GM08714 (cell line): ENCODE measurements at regions not wholly inside any gene's neighbourhood (a gene's known extent, or its start where the extent isn't known, plus 50 kb on each side); places are given as distances from the start of the nearest gene placed in this dataset.

Experiments used
- H3K4me3 ChIP-seq: fragments of 200-500 bp; sonication (Bioruptor generic); 2 replicates; pipeline ENCODE4 v1.5.1; 2014; ENCODE audit warnings: mild to moderate bottlenecking, low read length, inconsistent platforms
- ZNF274 ChIP-seq: IDR thresholded peaks from 2 replicates; pipeline ENCODE4 v1.6.1; 2012; ENCODE audit warnings: mild to moderate bottlenecking, low read depth, low read length

DNA sequence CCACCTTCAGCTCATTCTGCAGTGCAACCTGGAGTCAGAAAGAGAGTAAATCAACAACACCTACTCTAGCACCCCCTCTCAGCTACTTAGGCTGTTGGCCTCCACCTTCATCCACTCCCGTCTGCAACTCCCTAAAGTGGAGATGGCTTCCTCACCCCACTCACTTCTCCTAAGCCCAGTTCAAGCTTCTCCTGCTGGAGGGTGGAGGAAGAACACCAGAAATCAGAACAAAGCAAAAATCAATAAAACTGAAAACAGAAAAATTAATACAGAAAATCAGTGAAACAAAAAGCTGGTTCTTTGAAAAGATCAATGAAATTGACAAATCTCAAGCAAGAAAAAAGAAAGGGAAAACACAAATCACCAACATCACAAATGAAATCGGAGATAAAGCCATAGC lies 191.7 kb downstream of the ANAPC1 start:
- TF ChIP-seq ZNF274 = no peak
- H3K4me3 ChIP-seq = no peak overlapping the region

DNA sequence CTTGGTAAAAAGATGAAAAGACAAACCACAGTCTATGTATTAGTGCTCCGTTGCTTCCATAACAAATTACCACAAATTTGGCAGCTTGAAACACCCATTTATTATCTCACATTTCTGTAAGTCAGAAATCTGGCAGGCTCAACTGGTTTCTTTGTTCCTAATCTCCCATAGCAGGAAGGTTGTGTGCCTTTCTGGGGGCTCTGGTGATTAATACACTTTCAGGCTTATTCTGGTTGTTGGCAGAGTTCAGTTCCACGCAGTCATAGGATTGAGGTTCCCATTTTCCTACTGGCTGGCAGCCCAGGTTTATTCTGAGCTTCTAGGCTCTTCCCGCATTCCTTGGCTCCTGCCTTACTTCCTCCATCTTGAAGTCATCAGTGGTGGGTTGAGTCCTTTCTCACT lies 189.3 kb downstream of the ANAPC1 start:
- no peak for TF ChIP-seq ZNF274
- H3K4me3 ChIP-seq = no peak overlapping the region

- no peak overlapping the region for H3K4me3 ChIP-seq
- TF ChIP-seq ZNF274 = no peak
Measured at GRCh38 chr2:111695441-111696007, 188.5 kb downstream of the ANAPC1 start.

DNA sequence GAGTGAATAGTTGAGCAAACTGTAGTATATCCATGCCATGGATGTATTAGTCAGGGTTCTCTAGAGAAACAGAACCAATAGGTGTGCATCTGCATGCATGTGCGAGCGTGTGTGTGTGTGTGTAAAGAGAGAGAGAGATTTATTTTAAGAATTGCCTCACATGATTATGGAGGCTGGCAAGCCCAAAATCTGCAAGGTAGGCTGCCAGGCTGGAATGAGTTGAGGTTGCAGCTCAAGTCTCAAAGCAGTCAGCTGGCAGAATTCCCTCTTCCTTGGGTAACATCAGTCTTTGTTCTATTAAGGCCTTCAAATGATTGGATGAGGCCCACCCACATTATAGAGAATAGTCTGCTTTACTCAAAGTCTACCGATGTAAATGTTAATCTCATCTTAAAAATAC lies 187.8 kb downstream of the ANAPC1 start:
- TF ChIP-seq ZNF274 = no peak
- no peak overlapping the region for H3K4me3 ChIP-seq

- TF ChIP-seq ZNF274 = no peak
- H3K4me3 ChIP-seq = no peak overlapping the region
Measured at GRCh38 chr2:111697560-111697959, 186.4 kb downstream of the ANAPC1 start.

- TF ChIP-seq ZNF274 = no peak
- no peak overlapping the region for H3K4me3 ChIP-seq
Measured at GRCh38 chr2:111698089-111698488, 185.9 kb downstream of the ANAPC1 start.

DNA sequence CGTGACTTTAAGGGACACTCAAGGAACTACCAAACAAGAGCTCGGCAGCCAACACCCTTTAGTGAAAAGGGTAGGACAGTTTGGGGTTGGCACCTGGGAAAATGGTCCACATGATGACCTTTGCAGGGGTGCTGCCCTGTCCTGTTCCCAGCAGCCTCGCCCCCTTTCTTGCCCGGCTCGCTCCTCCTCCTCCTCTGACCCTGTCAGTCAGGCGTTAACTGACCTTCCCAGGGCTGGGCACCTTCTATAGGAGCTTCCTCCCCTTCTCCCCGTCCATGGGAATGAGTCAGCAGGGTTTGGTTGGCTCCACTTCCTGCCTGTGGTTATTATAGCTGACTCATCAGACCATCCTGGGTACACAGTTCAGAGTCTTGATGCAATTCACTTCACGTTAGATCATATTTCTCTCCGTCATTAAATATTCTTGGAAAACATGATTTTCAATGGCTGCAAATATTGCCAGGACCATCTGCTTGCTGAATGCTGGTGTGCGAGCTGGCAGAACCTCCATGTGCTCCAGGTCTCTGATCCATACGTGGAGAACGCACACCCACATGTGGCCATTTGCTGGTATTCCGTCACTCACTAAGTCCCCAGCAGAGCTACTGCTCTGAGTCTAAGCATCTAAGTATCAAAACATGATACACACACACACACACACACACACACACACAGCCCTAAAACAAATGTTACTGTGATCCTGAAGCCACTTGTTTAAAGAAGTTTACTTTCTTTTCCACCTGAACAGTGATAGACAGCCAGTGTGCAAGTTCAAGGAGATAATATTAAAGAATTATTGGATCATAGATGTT lies 185.0 kb downstream of the ANAPC1 start:
- no peak overlapping the region for H3K4me3 ChIP-seq
- no peak for TF ChIP-seq ZNF274

DNA sequence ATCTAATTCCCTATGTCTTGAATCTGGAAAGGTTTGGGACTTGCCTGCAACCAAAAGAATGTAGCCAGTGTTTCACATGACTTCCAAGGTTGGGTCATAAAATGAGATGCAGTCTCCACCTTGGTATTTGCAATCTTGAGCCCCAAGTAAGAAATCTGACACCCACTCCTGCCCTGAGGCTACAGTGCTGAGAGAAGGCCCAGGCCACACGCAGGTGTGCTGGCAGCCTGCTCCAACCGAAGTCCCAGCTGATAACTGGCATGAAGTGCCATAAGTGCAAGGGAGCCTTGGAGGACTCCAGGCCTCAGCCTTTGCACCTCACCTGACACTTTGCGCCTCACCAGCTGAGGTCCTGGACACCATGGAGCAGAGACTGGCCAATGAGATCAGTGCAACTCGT lies 182.7 kb downstream of the ANAPC1 start:
- no peak overlapping the region for H3K4me3 ChIP-seq
- TF ChIP-seq ZNF274 = no peak

DNA sequence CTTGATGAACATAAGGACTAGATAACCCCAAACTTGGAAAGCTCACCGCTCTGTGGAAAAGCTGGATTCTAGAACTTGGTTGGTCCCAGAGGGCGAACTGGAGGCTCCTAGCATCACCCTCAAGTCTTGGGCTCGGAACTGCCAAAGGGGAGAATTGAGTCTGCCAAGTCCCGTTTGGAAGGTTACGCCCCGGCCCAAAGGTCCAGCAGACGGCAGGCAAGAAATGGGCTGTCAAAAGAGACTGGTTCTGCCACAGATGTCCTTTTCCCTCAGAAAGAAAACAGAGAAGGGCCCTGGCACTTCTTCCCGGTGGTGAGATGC lies 182.2 kb downstream of the ANAPC1 start:
- TF ChIP-seq ZNF274 = no peak
- H3K4me3 ChIP-seq = no peak overlapping the region

DNA sequence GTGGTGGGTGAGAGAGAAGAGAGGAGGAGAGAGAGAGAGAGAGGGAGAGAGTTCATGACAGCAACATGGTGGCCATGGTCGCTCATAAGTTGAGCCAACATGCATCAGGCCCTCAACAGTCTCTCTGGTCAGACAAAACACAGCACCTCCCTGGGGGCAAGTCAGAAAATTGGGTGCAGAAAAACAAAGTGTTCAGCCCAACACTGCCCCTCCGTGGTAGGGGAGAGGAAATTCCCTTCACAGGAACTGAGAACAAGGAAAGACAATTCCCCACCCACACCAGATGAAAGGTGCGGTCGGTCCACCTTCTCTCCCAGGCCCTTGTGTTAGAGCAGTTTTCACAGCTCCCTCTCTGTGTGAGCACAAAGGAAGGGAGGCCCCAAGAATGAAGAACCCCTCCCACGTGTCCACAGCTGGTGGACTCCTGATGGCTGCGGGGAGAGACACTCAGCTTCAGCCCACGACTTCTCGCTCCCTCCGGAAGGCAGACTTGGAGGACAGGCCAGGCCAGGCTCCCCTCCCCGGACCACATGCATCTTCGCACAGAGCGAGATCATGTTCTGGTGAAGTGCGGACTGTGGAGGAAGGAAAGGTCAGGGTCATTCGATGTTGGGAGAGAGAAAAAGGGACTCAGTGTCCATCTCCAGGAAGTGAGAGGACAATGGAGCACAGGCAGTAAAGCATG lies 181.7 kb downstream of the ANAPC1 start:
- no peak for TF ChIP-seq ZNF274
- no peak overlapping the region for H3K4me3 ChIP-seq

GRCh38 chr2:111702804-111703196 lies 181.2 kb downstream of the ANAPC1 start:
- no peak for TF ChIP-seq ZNF274
- H3K4me3 ChIP-seq = no peak overlapping the region

DNA sequence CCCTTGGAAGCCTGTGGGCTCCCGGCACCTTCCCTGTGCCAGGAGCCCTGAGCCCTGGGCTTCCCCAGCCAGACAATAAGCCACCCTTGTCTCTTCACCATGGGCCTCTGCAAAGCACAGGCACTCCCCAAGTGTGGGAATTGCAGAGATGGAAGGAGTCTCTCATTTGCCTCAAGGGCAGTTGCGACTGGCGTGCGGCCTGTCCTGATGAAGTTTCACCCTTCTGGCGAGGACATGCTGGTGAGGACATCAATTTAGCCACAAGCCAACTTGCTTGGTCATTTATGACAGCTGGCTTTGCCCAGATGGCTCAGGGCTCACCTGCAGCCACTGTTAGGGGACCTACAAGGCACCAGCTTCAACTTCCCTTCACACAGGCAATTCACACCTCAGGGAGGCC lies 180.2 kb downstream of the ANAPC1 start:
- H3K4me3 ChIP-seq = no peak overlapping the region
- no peak for TF ChIP-seq ZNF274

DNA sequence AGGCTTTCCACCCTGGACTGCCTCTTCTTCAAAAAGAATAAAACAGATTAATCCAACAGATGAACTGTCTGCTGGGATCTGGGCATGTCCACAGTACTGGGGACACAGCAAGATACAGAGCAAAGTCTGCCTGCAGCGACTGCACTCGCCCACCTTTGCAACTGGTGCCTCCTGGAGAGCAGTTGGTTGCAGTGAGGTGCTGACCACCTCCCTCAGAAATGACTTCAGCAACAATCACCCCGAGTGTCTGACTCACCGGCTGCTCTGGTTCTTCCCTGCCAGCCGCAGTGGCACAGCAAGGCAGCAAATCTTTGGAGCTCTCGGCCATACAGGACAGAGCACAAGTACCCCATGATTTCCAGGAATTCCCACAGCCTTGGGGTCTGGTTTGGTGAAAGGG lies 179.7 kb downstream of the ANAPC1 start:
- no peak for TF ChIP-seq ZNF274
- no peak overlapping the region for H3K4me3 ChIP-seq

GRCh38 chr2:111705239-111705638 lies 178.8 kb downstream of the ANAPC1 start:
- no peak overlapping the region; the same call in 1 of the 2 replicates for H3K4me3 ChIP-seq
- TF ChIP-seq ZNF274 = no peak

- no peak overlapping the region; the same call in 1 of the 2 replicates for H3K4me3 ChIP-seq
- TF ChIP-seq ZNF274 = no peak
Measured at GRCh38 chr2:111705711-111706336, 178.2 kb downstream of the ANAPC1 start.

GRCh38 chr2:111706481-111707001 lies 177.5 kb downstream of the ANAPC1 start:
- H3K4me3 ChIP-seq = no peak overlapping the region
- TF ChIP-seq ZNF274 = no peak
